ENCODE measurements at regions not wholly inside any gene's neighbourhood (a gene's known extent, or its start where the extent isn't known, plus 50 kb on each side); places are given as distances from the start of the nearest gene placed in this dataset.

GRCh38 chr17:68169840-68170239 lies 78.0 kb upstream of the AMZ2 start:
- no peak for TF ChIP-seq CTCF (IDR thresholded peaks at IDR 0.05)
- no peaks in the 10 kb centered on the region for H3K36me3 ChIP-seq
- DNase-seq, result no peak
- H3K4me3 ChIP-seq, result no peak overlapping the region
- H3K4me1 ChIP-seq, result no peaks in the 10 kb centered on the region
- H3K27ac ChIP-seq, result no peak overlapping the region
- H3K9me3 ChIP-seq, result no peaks in the 10 kb centered on the region
- intact Hi-C loops (cut with DNase I), result no loop called here
- H3K27me3 ChIP-seq, result no peaks in the 10 kb centered on the region
- peak; percentile 20 for ATAC-seq

GRCh38 chr17:68170246-68170645 lies 77.6 kb upstream of the AMZ2 start:
- Histone ChIP-seq H3K9me3 (no peaks in the 10 kb centered on the region), H3K4me3 (no peak overlapping the region), H3K4me1 (no peaks in the 10 kb centered on the region), H3K27me3 (no peaks in the 10 kb centered on the region), H3K36me3 (no peaks in the 10 kb centered on the region), H3K27ac (no peak overlapping the region)
- TF ChIP-seq CTCF (IDR thresholded peaks at IDR 0.05), result no peak
- no peak for DNase-seq
- no peak for ATAC-seq
- intact Hi-C loops (cut with DNase I), result no loop called here

GRCh38 chr17:68172461-68172954 lies 75.3 kb upstream of the AMZ2 start:
- peak; percentile 93 for ATAC-seq
- intact Hi-C loops (cut with DNase I), result no loop called here
- no peak overlapping the region for H3K4me3 ChIP-seq

GRCh38 chr17:68175416-68175815 lies 72.4 kb upstream of the AMZ2 start:
- no peak overlapping the region for H3K4me3 ChIP-seq
- ATAC-seq, result no peak
- no peaks in the 10 kb centered on the region for H3K4me1 ChIP-seq
- no peak overlapping the region for H3K27ac ChIP-seq
- no peak for TF ChIP-seq CTCF (IDR thresholded peaks at IDR 0.05)
- DNase-seq, result no peak
- H3K27me3 ChIP-seq, result no peaks in the 10 kb centered on the region
- intact Hi-C loops (cut with DNase I), result no loop called here
- no peaks in the 10 kb centered on the region for H3K36me3 ChIP-seq
- H3K9me3 ChIP-seq, result no peaks in the 10 kb centered on the region

More at GRCh38 chr17:68172461-68172954, 75.3 kb upstream of the AMZ2 start:
- Histone ChIP-seq H3K4me1 (no peaks in the 10 kb centered on the region), H3K27ac (no peak overlapping the region), H3K27me3 (no peaks in the 10 kb centered on the region), H3K9me3 (no peaks in the 10 kb centered on the region), H3K36me3 (no peaks in the 10 kb centered on the region)
- peak; percentile 98 for TF ChIP-seq CTCF (IDR thresholded peaks at IDR 0.05)
- DNase-seq, result peak; percentile 77

- intact Hi-C loops (cut with DNase I), result no loop called here
- Histone ChIP-seq H3K27me3 (no peaks in the 10 kb centered on the region), H3K9me3 (no peaks in the 10 kb centered on the region), H3K27ac (no peak overlapping the region), H3K4me3 (no peak overlapping the region), H3K4me1 (no peaks in the 10 kb centered on the region), H3K36me3 (no peaks in the 10 kb centered on the region)
- no peak for TF ChIP-seq CTCF (IDR thresholded peaks at IDR 0.05)
- no peak for DNase-seq
- ATAC-seq, result no peak
These were observed 71.9 kb upstream of the AMZ2 start for GRCh38 chr17:68175905-68176304.

GRCh38 chr17:68176718-68177117 lies 71.1 kb upstream of the AMZ2 start:
- no peaks in the 10 kb centered on the region for H3K4me1 ChIP-seq
- H3K9me3 ChIP-seq, result no peaks in the 10 kb centered on the region
- TF ChIP-seq CTCF (IDR thresholded peaks at IDR 0.05), result no peak
- intact Hi-C loops (cut with DNase I), result no loop called here
- no peak overlapping the region for H3K27ac ChIP-seq
- no peaks in the 10 kb centered on the region for H3K27me3 ChIP-seq
- DNase-seq (no peak), ATAC-seq (no peak)
- no peak overlapping the region for H3K4me3 ChIP-seq
- H3K36me3 ChIP-seq, result no peaks in the 10 kb centered on the region
